ENCODE measurements at regions not wholly inside any gene's neighbourhood (a gene's known extent, or its start where the extent isn't known, plus 50 kb on each side); places are given as distances from the start of the nearest gene placed in this dataset.

DNA sequence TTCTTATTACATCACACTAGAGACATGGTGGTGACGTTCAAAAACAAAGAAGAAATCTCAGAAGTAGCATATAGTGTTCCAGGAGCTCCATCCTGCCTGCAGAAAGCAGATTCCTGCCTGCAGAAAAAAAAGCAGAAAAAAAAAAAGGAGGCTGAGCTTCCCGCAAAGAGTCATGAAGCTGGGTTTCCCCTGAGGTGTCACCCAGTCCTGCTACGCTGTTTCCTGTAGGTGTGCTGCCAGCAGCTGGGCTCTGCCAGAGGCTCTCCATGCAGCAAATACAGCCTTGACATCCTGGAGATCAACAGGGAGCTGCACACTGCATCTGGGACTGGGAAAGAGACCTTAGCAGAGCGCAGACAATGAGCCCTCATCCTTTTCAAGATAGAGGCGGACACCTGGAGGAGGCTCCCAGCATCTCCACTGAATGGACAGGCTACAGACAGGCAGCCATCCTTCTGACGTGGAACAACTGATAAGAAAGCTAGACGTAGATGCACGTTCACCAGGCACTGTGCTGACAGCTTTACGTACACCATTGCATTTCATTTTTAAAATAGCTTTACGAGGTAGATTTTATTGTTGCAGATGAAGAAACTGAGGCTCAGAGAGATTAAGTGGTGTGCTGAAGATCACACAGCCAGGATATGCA is 350.9 kb downstream of the FOXO1 start:
- ATAC-seq, result peak; percentile 56

DNA sequence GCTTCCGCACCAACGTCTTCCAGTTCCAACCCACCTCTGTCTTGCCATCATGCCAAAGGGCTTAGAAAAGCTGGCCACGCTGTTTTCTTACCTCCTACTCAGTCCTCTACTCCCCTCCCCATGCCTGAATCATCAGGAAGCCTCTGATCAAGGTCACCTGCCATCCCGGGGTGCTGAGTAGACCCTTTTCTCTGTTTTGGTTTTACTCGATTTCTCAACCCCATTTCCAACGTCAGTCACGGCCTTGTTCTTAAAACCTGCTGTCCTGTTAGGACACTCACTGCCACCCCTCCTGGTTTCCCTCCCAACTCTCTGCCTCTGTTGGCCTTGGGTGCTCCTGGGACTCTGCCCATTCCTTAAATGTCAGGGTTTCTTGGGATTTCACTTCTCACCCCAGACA is 350.1 kb downstream of the FOXO1 start:
- no peak for ATAC-seq

DNA sequence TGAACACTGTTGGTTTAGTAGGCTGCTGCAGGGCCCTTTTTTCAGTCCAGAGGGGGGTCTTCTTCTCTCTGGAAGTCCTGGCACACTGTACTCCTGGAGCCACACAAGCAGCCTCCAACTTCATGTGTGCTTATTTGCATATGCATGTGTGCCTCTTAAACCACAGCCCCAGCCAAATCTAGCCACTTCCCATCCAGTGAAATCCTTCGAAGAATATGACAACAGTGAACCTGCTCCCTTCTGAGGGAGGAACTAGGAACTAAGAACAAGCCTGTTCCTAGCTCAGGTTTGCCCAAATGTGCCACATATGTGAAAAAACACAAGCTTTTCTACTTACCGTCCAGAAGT is 348.5 kb downstream of the FOXO1 start:
- peak; percentile 8 for ATAC-seq

DNA sequence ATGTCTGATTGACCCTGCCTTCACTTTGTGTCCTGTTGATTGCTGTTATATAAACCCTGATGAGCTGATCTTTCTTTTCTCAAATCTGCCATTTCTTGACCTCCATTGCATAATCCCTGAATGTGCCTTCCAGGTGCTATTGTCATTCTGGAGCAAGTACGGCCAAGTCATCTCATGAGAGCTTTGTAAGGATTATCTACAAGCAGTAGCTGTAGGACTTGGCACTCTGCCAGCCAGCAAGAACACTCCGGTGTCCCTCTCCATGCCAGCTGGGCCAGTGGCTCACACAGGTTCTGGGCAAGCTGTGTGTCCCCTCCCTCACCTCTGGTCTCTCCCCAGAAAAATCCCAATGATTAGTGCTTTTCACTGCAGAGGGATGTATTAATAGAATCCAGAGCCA is 348.1 kb downstream of the FOXO1 start:
- ATAC-seq, result peak; percentile 67

DNA sequence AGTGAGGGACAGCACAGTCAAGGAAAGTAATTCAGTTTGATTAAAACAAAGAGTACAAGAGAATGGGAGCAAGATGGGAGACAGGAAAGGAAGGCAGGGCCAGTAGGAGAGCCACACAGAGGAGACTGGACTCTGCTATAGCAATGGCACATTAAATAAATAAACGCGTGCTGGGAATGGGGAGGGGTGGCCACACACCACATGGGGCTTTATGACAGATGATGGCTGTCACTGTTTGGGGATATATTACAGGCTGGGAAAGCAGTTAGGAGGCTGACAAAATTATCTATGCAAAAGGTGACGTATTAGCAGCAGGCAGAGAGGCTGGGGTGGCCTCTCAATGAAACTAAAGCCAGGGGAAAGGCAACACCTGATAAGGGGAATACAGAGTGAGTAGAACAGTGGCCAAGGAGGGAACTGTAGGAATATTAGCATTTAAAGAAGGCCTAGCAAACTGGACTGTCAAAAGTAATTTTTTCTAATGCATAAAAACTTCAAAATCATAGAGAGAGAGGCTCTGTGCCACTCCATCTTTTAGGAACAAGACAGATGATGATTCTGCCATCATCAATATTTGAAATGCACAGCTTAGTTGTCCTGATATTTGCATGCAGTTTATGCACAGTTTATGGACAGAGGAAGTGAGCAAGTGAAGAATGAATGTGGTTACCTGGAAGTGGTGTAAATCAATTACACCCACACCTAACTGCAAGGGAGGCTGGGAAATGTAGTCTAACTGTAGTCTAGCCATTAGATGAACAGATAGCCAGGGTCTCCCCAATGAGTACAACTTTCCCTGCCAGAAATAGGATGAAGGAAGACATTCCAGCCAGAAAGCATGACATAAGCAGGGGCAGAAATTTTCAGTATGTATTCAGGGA is 346.5 kb downstream of the FOXO1 start:
- ATAC-seq, result no peak

DNA sequence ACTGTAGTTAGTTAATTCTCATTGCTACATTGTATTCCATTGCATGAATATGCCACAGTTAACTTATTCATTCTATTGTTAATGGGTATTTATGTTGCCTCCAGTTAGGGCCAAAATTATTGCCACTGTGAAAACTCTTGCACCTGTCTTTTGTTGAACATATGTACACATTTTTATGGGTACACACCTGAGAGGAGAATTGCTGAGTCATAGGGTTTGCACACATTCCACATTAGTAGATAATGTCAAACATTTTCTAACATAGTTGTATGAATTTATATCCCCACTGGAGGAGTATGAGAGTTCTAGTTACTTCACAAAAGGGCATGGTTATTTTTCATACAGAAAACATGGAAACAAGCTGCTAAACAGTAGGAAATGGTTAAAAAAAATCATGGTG is 338.4 kb downstream of the FOXO1 start:
- no peak for ATAC-seq

DNA sequence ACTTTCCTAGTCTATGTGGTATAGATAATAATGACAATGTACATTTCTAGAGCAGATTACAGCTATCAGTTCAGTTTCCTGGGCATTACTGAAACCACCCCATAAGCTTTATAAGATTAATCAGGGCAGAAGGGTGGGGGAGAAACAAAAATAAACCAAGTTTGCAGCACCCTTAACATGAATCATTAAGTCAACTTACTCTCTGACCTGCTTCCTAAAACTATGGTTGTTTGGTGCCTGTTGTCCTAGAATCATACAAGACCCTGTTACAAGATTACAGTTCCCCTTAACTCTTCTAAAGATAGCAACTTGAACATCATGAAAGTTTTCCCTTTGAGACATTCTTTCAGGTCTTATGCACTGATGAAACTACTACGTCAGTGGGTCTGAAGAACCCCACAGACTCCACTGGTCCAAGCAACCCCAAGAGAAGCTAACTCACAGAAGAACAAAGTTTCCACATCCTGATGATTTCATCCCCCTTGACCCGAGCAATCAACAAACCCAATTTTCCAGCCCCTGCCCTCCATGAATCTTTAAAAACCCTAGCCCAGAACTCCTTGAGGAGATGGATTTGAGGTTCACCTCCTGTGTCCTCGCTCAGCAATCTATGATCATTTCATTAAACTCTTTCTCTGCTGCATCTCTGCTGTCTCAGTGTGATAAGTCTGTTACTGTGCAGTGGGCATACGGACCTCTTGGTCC is 336.5 kb downstream of the FOXO1 start:
- ATAC-seq, result no peak

DNA sequence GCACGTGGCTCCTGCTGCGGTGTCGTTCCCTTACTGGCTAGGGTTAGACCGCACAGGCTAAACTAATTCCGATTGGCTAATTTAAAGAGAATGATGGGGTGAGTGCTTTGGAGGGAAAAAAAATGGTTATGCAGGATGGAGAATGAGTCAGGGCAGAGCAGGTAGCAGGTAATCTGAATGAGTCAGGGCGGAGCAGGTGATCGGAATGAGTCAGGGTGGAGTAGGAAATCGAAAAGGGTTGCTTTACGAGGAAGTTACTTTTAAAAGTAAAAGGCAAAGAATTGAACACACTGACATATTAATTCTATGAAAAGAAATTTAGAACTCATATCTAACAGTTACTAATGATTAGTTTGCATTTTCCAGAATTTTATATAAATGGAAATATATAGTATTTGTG is 335.5 kb downstream of the FOXO1 start:
- ATAC-seq, result peak; percentile 35

DNA sequence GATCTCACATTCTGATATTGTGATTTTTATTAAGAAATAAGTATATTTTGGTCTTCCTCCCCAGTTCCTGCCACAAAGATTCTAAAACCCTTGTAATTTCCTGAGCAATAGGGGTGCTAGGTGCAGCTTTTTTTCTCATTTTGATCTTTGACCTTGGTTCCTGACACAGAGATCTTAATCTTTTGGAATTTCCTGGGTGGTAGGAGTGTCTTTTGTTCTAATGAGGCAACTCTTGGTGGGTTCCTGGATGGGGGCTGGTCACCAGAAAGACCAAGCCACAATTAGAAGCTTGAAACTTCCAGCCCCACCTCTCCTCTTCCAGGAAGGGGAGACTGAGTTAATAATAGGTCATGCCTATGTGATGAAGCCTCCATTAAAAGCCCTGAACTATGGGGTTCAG is 334.6 kb downstream of the FOXO1 start:
- no peak for ATAC-seq

DNA sequence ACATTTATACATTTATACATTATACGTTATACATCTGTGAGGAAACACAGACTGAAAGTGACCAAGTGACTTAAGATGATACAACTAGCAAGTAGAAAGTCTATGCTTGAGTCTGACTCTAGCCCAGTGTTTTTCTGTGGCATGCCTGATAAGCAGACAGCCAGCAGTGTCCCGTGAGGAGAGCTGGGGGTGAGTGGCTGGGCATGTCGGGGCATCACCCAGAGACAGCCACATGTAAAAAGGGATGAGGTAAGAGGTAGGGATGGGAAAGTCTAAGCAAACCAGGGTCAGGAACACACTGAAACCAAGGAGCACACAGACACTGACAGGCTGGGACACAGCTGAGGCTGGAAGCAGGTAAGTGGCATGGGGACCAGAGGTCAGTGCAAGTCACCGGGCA is 333.2 kb downstream of the FOXO1 start:
- peak; percentile 66 for ATAC-seq

DNA sequence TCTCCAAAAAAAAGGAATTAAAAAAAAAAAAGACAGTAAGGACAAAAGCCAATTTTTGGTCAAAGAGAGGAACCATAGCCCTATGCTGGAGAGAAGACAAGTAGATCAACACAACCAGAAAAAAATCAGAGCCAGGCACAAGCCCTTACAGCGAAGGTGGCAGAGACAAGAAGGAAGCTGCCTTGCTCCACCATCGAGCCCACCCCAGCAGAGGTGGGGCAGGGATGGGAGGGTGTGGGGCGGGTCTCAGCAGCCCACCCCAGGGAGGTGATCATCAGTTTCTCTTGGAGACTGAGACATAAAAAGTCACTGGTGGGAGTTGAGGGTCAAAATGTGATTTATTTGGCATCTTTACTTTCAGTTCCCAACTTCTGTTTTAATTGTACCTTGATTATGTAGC is 332.4 kb downstream of the FOXO1 start:
- no peak for ATAC-seq

DNA sequence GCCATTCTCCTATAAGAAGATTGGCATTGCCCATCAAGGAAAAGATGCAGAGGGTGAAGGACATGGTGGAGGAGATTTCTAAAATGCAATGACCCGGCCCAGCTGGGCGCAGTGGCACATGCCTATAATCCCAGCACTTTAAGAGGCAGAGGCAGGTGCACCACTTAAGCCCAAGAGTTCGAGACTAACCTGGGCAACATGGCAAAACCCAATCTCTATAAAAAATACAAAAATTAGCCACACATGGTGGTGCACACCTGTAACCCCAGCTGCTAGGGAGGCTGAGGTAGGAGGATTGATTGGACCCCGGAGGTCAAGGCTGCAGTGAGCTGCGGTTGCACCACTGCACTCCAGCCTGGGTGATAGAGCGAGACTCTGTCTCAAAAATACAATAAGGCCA is 331.8 kb downstream of the FOXO1 start:
- no peak for ATAC-seq

DNA sequence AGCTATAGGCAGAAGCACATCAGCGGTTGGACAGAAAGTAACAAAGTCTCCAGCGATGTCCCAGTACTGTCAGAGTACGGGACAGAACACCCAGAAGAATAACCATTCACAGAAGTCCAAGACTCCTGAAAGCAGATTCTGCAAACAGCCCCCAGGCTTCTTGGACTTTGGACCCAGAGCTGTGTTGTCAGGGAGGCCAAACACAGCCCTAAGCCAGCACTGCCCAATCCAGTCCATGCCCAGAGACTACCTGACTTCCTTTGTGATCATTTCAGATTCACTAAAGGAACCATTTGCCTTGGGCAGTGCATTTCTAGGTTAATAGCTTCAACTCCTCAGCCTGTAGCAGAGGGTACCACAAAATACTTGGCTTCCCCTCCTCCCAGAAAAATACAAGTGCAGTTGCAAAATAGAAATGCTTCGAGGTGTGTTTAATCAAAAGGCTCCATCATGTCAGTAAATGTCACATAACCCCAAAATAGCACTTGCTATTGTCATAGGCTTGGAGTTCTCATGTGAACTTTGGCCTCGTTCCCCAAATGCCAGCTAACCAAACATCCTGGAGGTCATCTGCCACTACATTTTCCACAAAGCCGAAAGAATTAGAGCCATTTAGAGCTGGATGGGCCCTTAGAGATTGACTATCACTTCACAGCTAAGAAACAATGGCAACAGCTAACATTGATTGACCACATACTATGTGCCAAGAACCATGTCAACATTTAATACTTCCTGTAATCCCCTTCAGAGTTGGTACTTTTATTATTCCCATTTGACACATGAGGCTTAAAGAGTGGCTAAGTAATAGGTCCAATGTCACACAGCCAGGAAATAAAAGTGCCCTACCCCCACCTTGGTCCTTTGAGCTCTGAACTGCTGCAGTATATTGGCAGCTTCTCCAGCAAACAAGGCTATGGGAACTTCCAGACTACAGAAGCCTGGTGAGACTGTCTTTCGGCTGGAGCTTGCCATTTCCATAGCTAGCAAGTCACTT is 329.9 kb downstream of the FOXO1 start:
- ATAC-seq, result no peak

DNA sequence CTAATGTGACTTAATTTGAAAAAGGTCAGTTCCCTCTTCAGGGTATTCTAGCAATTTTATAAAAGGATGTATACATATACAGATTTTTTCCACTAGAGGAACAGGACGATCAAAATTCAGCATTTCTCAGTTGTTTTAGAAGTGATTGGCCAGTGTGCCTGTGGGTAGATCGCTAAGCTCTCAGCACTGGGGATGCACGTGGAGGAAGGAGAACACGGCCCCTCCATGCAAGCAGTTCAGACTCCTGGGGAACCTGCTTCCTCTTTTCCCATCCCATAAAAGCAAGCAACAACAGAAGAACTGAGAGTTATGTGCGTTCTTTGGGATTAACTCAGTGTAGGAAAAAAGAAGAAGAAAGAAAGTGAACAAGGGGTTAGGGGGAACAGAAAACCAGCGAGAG is 328.8 kb downstream of the FOXO1 start:
- no peak for ATAC-seq

DNA sequence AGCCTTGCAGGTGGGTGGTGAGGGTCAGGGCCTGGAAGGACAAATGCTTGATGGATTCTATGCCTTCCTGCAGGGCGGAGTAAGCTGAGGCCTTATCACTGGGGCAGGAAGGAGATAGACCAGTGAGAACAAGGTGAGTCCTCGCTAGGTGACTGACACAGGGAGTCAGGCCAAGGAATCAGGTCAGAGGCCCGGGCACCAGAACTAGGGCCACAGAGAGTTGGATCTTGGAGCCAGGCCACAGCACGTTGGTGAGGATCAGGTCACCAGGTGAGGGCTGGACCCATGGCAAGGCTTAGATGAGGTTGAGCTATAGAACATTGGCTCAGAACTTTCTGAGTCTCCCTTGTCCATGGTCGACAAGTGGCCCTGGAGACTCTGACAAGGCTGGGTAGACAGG is 328.2 kb downstream of the FOXO1 start:
- ATAC-seq, result peak; percentile 7

DNA sequence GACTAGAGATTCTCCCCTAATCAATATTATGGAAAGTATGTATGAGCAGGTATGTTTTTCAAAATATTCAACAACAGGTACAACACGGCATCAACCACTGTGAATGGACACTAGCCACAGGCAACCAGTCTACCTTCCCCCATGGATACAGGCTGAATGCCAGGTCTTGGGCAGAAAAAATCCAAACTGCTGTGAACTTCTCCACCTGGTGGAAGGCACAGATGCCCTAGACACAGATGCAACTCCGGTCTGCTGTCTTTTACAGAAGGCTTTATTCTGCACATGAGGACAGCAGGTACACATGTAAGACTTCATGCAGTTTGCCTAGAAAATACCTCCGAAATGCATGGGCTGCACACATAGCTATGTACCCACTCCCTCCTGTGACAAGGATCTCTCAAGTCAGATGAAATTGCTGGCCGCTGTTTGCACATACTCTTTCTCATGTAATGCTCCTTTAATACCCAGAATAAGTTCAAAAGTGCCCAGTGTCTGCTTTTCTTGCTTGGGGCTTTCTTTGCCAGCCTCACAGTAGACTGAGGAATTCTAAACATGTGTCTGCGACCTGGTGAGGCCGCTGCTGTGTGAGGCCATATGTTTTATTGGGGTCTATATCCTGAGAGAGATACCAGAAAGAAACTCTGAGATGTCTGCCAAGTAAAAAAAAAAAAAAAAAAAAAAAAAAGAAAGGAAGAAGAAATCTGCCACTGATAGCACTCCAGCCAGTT is 325.9 kb downstream of the FOXO1 start:
- ATAC-seq, result no peak

DNA sequence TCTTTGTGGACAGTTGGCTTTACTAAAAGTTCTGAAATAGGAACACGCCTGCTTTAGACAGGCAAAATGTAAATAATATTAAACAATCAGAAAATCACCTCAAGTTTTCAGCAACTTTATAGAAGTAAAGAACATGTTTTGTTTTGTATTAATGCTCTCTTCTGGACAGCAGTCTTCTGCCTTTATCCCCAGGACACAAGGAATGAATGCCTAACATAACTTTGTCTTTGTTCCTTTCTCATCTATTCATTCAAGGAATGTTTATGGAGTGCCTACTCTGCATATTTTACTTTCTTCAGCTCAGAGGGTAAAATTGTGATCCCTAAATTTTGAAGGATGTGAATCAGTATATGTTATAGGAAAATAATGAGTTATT is 325.4 kb downstream of the FOXO1 start:
- ATAC-seq, result no peak

DNA sequence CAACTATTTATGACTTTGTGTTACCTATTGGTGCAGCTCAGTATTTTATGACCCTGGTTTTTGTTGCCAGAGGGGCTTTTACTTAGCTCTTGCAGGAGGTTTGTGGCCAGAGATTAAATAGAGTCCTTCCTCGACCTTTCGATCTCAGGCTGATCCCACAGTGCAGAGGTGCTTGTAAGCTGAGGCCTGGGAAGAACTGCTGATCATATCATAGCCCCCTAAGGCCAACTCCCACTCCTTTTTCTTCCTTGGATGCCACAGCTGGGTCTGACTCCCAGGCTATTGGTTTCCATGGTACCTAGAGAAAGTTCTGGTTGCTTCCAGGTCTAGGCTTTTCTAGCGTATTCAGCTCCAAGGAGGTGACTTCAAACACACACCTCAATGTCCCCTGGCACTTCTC is 324.9 kb downstream of the FOXO1 start:
- no peak for ATAC-seq

DNA sequence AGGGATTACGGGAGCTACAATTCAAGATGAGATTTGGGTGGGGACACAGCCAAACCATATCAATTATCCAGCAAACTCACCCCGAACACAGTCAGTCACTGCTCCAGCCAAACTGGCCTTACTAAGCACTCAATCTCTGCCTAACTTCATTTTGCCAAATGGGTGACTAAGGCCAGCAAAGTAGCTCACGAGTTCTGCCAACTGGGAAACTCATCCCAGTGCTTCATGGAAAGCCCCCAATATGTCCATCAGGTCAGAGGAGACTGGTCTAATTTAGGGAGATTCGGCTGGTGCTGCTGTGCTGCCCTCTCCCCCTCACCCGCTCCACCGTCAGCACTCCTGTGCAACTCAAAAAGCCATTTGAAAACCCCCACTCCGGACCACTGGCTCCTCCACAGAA is 324.0 kb downstream of the FOXO1 start:
- no peak for ATAC-seq

DNA sequence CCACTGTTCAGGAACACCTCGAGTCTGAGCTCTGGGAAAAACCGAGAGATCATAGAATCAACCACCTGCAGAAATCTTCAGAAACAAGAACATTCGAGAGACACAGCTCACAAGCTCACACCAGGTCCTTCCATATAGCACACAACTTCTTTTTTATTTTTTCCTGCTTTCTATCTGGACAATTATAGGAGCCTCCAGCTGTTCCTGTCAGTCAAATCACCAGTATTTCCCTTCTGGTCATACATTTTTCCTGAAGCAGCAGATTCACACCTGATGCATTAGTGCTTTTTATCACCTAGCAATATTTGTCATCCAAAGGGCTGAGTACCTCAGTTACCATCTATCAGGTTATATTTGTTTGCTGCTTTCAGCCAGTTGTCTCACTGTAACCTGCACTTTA is 323.5 kb downstream of the FOXO1 start:
- no peak for ATAC-seq

DNA sequence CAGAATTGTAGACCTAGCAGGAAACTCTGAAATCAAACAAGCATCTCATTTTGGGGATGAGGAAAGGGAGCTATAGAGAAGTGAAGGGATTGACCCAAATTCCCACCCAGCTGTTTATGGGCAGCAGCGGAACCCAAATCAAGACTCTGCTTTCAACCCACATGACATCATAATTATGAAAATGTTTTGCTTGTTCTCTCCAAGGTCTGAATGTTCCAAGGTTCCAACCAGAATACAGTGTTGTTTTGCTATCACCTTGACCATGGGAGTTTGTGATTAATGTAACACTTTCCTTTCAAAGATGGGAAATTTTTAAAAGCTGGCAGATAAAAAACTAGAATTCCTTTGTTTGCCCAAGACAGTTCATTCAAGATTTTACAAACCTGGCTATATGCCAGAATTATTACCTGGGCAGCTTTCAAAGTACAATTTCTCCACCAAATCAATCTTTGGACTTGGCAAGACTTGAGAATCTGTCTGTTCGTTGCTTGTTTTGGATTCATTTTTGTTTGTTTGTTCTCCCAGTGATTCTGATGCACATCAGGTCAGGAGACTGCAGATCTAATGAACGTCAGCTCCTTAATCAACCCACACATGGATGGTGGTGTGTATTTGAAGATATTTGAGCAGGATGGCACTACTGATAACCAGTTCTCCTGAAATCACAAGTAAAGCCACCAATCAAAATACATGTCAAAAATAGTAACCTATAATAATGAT is 322.7 kb downstream of the FOXO1 start:
- no peak for ATAC-seq

Measured in esophagus mucosa (tissue), 1 donor.